Prostate gland (tissue), 2 donors: ENCODE measurements at regions not wholly inside any gene's neighbourhood (a gene's known extent, or its start where the extent isn't known, plus 50 kb on each side); places are given as distances from the start of the nearest gene placed in this dataset.
"Not testable (repeated sequence)": the region's sequence is repeated elsewhere in the genome, so short reads cannot be mapped to it uniquely, and the experiment has no call there.

Source experiments
- DNase-seq: peaks from one replicate; pipeline ENCODE4 v3.0.0-alpha.2; 2019; ENCODE audit warnings: low spot score
- H3K27ac ChIP-seq, 2 donors: fragments of 200-600 bp; sonication (generic); 2 replicates each; pipeline ENCODE4 v1.5.1; 2017 to 2019
- H3K27me3 ChIP-seq: fragments of 200-600 bp; sonication (generic); replicated peaks from 2 replicates; pipeline ENCODE4 v1.5.1; 2019; ENCODE audit not compliant: insufficient read depth
- H3K36me3 ChIP-seq, 2 donors: fragments of 200-600 bp; sonication (generic); 1 replicate in 1 of 2; 2 replicates in 1 of 2; pipeline versions ENCODE4 v1.5.1 to v1.8.1; 2017 to 2019
- H3K4me1 ChIP-seq: fragments of 200-600 bp; sonication (generic); replicated peaks from 2 replicates; pipeline ENCODE4 v1.5.1; 2019
- H3K4me3 ChIP-seq, 2 donors: fragments of 200-600 bp; sonication (generic); 2 replicates each; pipeline ENCODE4 v1.5.1; 2017 to 2019
- H3K9me3 ChIP-seq: fragments of 200-600 bp; sonication (generic); 2 replicates; pipeline ENCODE4 v1.5.1; 2017
- POLR2A ChIP-seq: fragments of 450-650 bp; IDR thresholded peaks from one replicate; pipeline ENCODE4 v1.6.1; 2016; ENCODE audit warnings: antibody characterized with exemption, mild to moderate bottlenecking
- POLR2AphosphoS5 ChIP-seq: sonication (generic); formaldehyde crosslinking; IDR thresholded peaks from one replicate; pipeline ENCODE4 v1.6.1; 2017; ENCODE audit warnings: antibody characterized with exemption
- WGBS: methylation state at CpG from one replicate; pipeline ENCODE4 v1.1.5; 2018; 5-methylcytosine and 5-hydroxymethylcytosine counted together
- intact Hi-C: fragments of 100-400 bp; cut with DNase I; formaldehyde crosslinking; loops from one replicate; pipeline ENCODE4 v1.14.2; 2022
- TF ChIP-seq, protein P1 (sequence below), 4 experiments: fragments of 200-600 bp in 2 of 4; fragments of 450-650 bp in 2 of 4; sonication (generic) in 2 of 4; IDR thresholded peaks; 1 replicate in 3 of 4; 2 replicates in 1 of 4; pipeline ENCODE4 v1.5.1; 2016 to 2019; ENCODE audit warnings: antibody characterized with exemption in 4 of 4, mild to moderate bottlenecking in 2 of 4, moderate library complexity in 2 of 4

DNA sequence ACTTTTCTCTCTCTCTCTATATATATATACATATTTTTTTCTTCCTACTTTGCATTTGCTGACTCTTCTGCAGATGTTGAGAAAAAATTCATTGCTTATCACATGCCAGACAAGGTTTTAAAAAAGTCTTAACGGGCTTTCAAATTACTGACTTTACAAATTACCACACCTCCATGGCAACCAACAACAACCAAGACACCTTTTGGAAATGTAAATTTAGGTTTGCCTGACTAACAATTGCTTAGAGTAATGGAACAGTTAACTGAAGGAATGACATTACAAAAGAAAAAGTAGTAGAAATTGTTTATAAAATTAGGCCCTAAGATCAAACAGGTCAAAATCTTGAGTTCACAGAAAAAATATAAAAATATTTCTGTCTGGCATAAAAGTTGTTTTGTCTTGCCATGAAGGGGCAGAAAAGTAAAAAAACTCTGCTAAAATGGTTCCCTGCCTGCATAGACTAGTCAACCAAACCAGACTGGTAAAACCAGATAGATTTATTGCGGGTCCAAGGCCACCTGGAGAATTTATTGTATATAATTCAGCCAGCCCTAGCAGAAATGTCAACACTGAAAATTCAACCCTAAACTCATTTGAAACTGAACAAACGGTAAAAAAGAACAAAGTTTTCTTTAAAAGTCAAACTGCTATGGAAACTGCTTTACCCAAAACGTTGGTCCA, 92.8 kb upstream of the FRMD1 start:
- H3K9me3 ChIP-seq, result no peaks in the 10 kb centered on the region
- H3K27ac ChIP-seq, result peak overlapping the region; percentile 30
- TF ChIP-seq POLR2A (no peak), POLR2AphosphoS5 (peak; percentile 78)
- H3K4me1 ChIP-seq, result no peaks in the 10 kb centered on the region
- H3K36me3 ChIP-seq, result no peaks in the 10 kb centered on the region
- 25% methylated on average over 4 of the region's 4 CpGs for WGBS
- H3K4me3 ChIP-seq, result no peak overlapping the region
- no peaks in the 10 kb centered on the region for H3K27me3 ChIP-seq
- peak; percentile 48 for DNase-seq
- intact Hi-C loops, result no loop called here

GRCh38 chr6:168170841-168171601, 92.0 kb upstream of the FRMD1 start:
- WGBS, result 83% methylated on average over 16 of the region's 16 CpGs
- no peak for TF ChIP-seq POLR2AphosphoS5
- TF ChIP-seq, protein P1, sequence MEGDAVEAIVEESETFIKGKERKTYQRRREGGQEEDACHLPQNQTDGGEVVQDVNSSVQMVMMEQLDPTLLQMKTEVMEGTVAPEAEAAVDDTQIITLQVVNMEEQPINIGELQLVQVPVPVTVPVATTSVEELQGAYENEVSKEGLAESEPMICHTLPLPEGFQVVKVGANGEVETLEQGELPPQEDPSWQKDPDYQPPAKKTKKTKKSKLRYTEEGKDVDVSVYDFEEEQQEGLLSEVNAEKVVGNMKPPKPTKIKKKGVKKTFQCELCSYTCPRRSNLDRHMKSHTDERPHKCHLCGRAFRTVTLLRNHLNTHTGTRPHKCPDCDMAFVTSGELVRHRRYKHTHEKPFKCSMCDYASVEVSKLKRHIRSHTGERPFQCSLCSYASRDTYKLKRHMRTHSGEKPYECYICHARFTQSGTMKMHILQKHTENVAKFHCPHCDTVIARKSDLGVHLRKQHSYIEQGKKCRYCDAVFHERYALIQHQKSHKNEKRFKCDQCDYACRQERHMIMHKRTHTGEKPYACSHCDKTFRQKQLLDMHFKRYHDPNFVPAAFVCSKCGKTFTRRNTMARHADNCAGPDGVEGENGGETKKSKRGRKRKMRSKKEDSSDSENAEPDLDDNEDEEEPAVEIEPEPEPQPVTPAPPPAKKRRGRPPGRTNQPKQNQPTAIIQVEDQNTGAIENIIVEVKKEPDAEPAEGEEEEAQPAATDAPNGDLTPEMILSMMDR (IDR thresholded peaks at IDR 0.05), result no peak
- TF ChIP-seq POLR2A, result no peak
- intact Hi-C loops, result no loop called here
- H3K27me3 ChIP-seq, result no peaks in the 10 kb centered on the region
- H3K4me1 ChIP-seq, result no peaks in the 10 kb centered on the region
- no peak for DNase-seq
- no peaks in the 10 kb centered on the region for H3K9me3 ChIP-seq
- H3K27ac ChIP-seq, result peak overlapping the region; percentile 29 to 30
- no peak overlapping the region for H3K4me3 ChIP-seq
- H3K36me3 ChIP-seq, result no peaks in the 10 kb centered on the region

DNA sequence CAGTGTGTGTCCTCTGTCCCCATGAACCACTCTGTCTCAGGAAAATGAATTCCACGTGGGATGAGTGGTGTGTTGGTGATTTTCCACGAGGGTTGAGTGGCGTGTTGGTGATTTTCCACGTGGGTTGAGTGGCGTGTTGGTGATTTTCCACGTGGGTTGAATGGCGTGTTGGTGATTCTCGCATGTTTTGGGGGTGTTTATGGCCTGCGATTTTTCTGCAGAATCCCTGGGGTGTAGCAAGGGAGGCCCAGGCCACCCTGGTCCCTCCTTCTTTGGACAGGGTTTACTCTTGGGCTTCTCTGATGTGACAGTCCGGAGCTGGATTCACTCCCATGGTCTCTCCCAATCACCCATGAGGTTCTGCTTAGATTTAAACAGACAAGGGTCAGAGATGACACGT, 90.6 kb upstream of the FRMD1 start:
- H3K4me3 ChIP-seq, result no peak overlapping the region
- H3K4me1 ChIP-seq, result no peaks in the 10 kb centered on the region
- no peaks in the 10 kb centered on the region for H3K36me3 ChIP-seq
- H3K27me3 ChIP-seq, result no peaks in the 10 kb centered on the region
- H3K9me3 ChIP-seq, result no peaks in the 10 kb centered on the region
- 96% methylated on average over 11 of the region's 11 CpGs for WGBS
- intact Hi-C loops, result no loop called here
- no peak for DNase-seq
- no peak overlapping the region for H3K27ac ChIP-seq
- TF ChIP-seq POLR2AphosphoS5 (no peak), POLR2A (no peak)
- TF ChIP-seq, protein P1 (IDR thresholded peaks at IDR 0.05), result no peak

DNA sequence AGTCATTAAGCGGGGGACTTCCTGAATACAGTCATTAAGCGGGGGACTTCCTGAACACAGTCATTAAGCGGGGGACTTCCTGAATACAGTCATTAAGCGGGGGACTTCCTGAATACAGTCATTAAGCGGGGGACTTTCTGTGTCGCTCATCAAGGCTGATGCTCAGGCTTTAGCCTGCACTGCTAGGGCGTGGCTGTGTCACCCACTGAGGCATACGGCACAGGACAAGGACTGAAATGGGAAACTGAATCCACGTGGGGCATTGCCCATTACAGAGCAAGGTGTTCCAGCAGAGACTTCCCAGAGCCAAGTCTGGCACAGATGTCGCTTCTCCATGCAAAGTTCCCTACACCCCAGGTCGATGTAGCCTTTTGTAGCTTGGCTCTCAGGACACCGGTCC, 89.9 kb upstream of the FRMD1 start:
- H3K27ac ChIP-seq, H3K4me1 ChIP-seq, DNase-seq, H3K36me3 ChIP-seq, H3K27me3 ChIP-seq, intact Hi-C loops, H3K9me3 ChIP-seq, H3K4me3 ChIP-seq: not testable (repeated sequence)
- 85% methylated on average over 10 of the region's 12 CpGs for WGBS

- H3K27ac ChIP-seq, H3K9me3 ChIP-seq, DNase-seq, H3K4me1 ChIP-seq, H3K36me3 ChIP-seq, H3K4me3 ChIP-seq, intact Hi-C loops, H3K27me3 ChIP-seq: not testable (repeated sequence)
- 93% methylated on average over 11 of the region's 13 CpGs for WGBS
These were observed 89.3 kb upstream of the FRMD1 start for GRCh38 chr6:168168330-168168729.

DNA sequence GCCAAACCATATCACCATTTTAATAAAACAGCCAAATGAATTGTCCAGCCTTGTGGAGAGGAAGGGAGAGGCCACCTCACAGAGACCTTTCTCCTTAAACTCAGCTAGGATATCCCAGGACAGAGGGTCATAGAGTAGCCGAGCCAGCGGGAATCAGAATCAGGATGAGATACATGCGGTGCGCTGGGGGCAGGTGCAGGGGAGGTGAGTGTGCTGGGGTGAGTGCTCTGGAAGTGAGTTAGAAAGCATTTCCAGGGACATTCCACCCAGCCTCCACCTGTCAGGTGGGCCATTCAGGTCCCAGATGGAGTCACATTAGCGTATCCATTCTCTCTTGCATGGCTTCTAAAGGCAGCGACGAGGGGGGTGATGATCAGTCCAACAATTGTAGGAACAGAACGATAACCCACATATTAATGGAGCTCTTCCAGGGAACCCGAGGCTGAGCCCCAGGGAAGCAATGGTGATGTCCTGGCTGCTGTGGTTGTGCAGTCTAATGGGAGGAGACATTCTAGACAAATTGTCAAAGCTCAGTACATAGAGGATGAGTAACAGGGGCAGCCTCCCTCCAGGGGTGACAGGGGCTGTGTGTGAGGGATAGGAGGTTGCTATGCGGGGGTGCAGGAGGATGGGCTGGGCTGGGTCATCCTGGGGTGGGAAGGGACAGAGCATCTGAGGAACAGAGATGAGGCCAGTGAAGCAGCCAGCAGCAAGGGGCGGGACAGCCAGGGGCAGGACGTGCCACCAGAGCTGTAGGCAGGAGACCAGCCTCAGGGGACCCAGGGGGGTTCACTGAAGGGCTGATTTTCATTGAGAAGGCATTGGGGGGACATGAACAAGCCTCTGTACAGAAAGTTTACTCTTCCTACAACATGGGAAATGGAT, 88.7 kb upstream of the FRMD1 start:
- Histone ChIP-seq H3K9me3 (no peaks in the 10 kb centered on the region), H3K4me3 (no peak overlapping the region), H3K36me3 (no peaks in the 10 kb centered on the region), H3K27me3 (no peaks in the 10 kb centered on the region), H3K27ac (no peak overlapping the region), H3K4me1 (no peaks in the 10 kb centered on the region)
- no peak for TF ChIP-seq POLR2A
- TF ChIP-seq, protein P1 (IDR thresholded peaks at IDR 0.05), result no peak
- TF ChIP-seq POLR2AphosphoS5, result no peak
- WGBS, result 96% methylated on average over 12 of the region's 12 CpGs
- intact Hi-C loops, result no loop called here
- DNase-seq, result no peak
